Smooth muscle cell (in vitro differentiated cells): ENCODE measurements at regions not wholly inside any gene's neighbourhood (a gene's known extent, or its start where the extent isn't known, plus 50 kb on each side); places are given as distances from the start of the nearest gene placed in this dataset.

Experiments
- DNase-seq: peaks from one replicate; lab custom pipeline; 2025; ENCODE audit not compliant: unreplicated experiment; lab: John Stamatoyannopoulos, UW
- H2AFZ ChIP-seq: fragments of 200-600 bp; sonication (generic); 2 replicates; pipeline ENCODE4 v1.6.0; 2016; ENCODE audit warnings: antibody characterized with exemption, low read depth, mild to moderate bottlenecking
- H3F3A ChIP-seq: fragments of 200-600 bp; sonication (generic); 2 replicates; pipeline ENCODE4 v1.6.0; 2017; ENCODE audit warnings: antibody characterized with exemption, low read depth
- H3K27ac ChIP-seq: fragments of 200-600 bp; sonication (generic); 2 replicates; pipeline ENCODE4 v1.5.1; 2016; ENCODE audit warnings: low read depth, mild to moderate bottlenecking
- H3K27me3 ChIP-seq: fragments of 200-600 bp; sonication (generic); 2 replicates; pipeline ENCODE4 v1.6.1; 2016; ENCODE audit warnings: low read depth, mild to moderate bottlenecking
- H3K36me3 ChIP-seq: fragments of 200-600 bp; sonication (generic); 2 replicates; pipeline ENCODE4 v1.5.1; 2016; ENCODE audit warnings: low read depth
- H3K4me1 ChIP-seq: fragments of 200-600 bp; sonication (generic); 2 replicates; pipeline ENCODE4 v1.5.1; 2016; ENCODE audit warnings: low read depth
- H3K4me2 ChIP-seq: fragments of 200-600 bp; sonication (generic); 2 replicates; pipeline ENCODE4 v1.6.0; 2016; ENCODE audit warnings: mild to moderate bottlenecking
- H3K4me3 ChIP-seq: fragments of 200-600 bp; sonication (generic); 2 replicates; pipeline ENCODE4 v1.5.1; 2016; ENCODE audit warnings: mild to moderate bottlenecking
- H3K79me2 ChIP-seq: fragments of 200-600 bp; sonication (generic); 2 replicates; pipeline ENCODE4 v1.6.0; 2016; ENCODE audit warnings: low read depth, mild to moderate bottlenecking
- H3K9ac ChIP-seq: fragments of 200-600 bp; sonication (generic); 2 replicates; pipeline ENCODE4 v1.6.0; 2016; ENCODE audit warnings: low read depth
- H3K9me3 ChIP-seq: fragments of 200-600 bp; sonication (generic); replicated peaks from 2 replicates; pipeline ENCODE4 v1.5.1; 2016; ENCODE audit warnings: low read depth
- H4K20me1 ChIP-seq: fragments of 200-600 bp; sonication (generic); 2 replicates; pipeline ENCODE4 v1.6.0; 2016; ENCODE audit warnings: low read depth
- CTCF ChIP-seq: fragments of 200-600 bp; sonication (generic); IDR thresholded peaks from 2 replicates; pipeline ENCODE4 v1.5.1; 2017; ENCODE audit warnings: borderline replicate concordance, mild to moderate bottlenecking, antibody characterized with exemption; ENCODE audit not compliant: insufficient read depth, poor library complexity, severe bottlenecking
- WGBS: methylation state at CpG from one replicate; pipeline ENCODE4 v1.1.7; 2016; ENCODE audit warnings: low lambda C conversion rate; 5-methylcytosine and 5-hydroxymethylcytosine counted together

DNA sequence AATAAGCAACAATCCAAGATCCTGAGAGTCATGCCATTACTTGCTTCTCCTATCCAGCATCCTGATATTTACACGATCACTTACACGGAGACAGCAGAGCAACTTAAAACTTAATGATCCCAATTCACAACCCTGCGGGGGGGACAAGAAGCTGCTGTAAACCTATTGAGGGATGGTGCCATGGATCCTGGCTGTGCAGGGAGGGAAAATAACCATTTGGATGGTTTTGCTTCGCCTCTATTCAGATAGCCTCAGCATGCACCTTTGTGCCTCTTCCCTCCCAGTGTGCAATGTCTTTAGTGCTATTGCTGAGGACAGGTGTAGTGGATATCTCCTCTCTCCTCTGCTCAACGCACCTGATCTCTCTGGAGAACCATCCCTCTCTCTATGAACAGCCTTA is 89.7 kb upstream of the PPARGC1A start:
- no peaks in the 10 kb centered on the region for H4K20me1 ChIP-seq
- H3K27ac ChIP-seq: no peak overlapping the region
- no peak for TF ChIP-seq CTCF
- H3K9me3 ChIP-seq: no peaks in the 10 kb centered on the region
- H3K9ac ChIP-seq: no peak overlapping the region
- no peaks in the 10 kb centered on the region for H3F3A ChIP-seq
- WGBS: 71% methylated on average over 5 of the region's 5 CpGs
- no peak for DNase-seq
- no peak overlapping the region for H2AFZ ChIP-seq
- H3K4me1 ChIP-seq: peaks cover 12% of the 10 kb centered on the region
- no peaks in the 10 kb centered on the region for H3K36me3 ChIP-seq
- H3K79me2 ChIP-seq: no peaks in the 10 kb centered on the region
- H3K4me3 ChIP-seq: no peak overlapping the region
- no peak overlapping the region for H3K4me2 ChIP-seq
- no peaks in the 10 kb centered on the region for H3K27me3 ChIP-seq

DNA sequence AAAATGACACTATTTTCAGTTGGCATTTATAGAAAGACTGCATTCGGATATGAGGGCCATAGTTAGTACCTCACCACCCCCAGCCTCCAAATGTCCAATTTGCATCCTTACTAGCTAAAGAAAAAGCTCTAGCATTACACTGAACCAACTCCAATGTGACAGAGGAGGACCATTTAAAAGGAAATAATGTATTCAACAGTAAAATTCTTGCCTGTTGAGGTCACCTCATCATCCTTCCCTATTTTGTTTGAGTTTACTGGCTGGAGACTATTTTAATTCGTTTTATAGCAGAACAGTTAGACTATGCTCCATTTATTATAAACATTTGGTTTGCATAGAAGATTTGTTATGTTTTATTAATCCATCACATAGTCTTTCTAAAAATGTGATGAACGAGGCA is 88.2 kb upstream of the PPARGC1A start:
- Histone ChIP-seq H3K27me3 (no peaks in the 10 kb centered on the region), H2AFZ (no peak overlapping the region), H3K9ac (no peak overlapping the region), H3K4me2 (no peak overlapping the region), H3K27ac (no peak overlapping the region), H4K20me1 (no peaks in the 10 kb centered on the region), H3F3A (no peaks in the 10 kb centered on the region), H3K4me3 (no peak overlapping the region), H3K9me3 (no peaks in the 10 kb centered on the region), H3K4me1 (peaks cover 12% of the 10 kb centered on the region), H3K36me3 (no peaks in the 10 kb centered on the region), H3K79me2 (no peaks in the 10 kb centered on the region)
- DNase-seq: no peak
- WGBS: 70% methylated on average over 3 of the region's 3 CpGs
- no peak for TF ChIP-seq CTCF

DNA sequence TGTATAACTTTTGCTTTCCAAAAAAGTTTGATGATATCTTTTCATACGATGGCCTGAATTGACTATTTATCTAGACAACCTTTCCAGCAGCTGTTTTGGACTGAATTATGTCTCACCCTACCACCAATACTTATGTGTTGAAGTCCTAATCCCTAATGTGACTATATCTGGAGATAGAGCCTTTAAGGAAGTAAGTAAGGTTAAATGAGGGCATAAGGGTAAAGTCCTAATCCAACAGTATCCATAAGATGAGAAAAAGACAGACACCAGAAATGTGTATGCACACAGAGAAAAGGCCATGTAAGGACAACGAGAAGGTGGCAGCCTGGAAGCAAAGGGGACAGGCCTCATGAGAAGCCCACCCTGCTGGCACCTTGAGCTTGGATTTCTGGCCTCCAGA is 86.6 kb upstream of the PPARGC1A start:
- H3K79me2 ChIP-seq: no peaks in the 10 kb centered on the region
- DNase-seq: no peak
- H3K27ac ChIP-seq: no peak overlapping the region
- no peaks in the 10 kb centered on the region for H3F3A ChIP-seq
- H3K4me2 ChIP-seq: no peak overlapping the region
- no peak overlapping the region for H2AFZ ChIP-seq
- no peaks in the 10 kb centered on the region for H3K27me3 ChIP-seq
- H4K20me1 ChIP-seq: no peaks in the 10 kb centered on the region
- no peaks in the 10 kb centered on the region for H3K36me3 ChIP-seq
- H3K4me1 ChIP-seq: peaks cover 9% of the 10 kb centered on the region
- no peak overlapping the region for H3K9ac ChIP-seq
- H3K9me3 ChIP-seq: no peaks in the 10 kb centered on the region
- 84% methylated on average over 2 of the region's 2 CpGs for WGBS
- H3K4me3 ChIP-seq: no peak overlapping the region
- TF ChIP-seq CTCF: no peak

- no peaks in the 10 kb centered on the region for H3K36me3 ChIP-seq
- H3K4me2 ChIP-seq: no peak overlapping the region
- H3F3A ChIP-seq: no peaks in the 10 kb centered on the region
- H3K9me3 ChIP-seq: no peaks in the 10 kb centered on the region
- H3K27me3 ChIP-seq: no peaks in the 10 kb centered on the region
- no peak overlapping the region for H3K4me3 ChIP-seq
- WGBS: 93% methylated on average over 1 of the region's 1 CpG
- H3K4me1 ChIP-seq: no peaks in the 10 kb centered on the region
- TF ChIP-seq CTCF: no peak
- H3K9ac ChIP-seq: no peak overlapping the region
- no peaks in the 10 kb centered on the region for H3K79me2 ChIP-seq
- DNase-seq: no peak
- H2AFZ ChIP-seq: no peak overlapping the region
- no peaks in the 10 kb centered on the region for H4K20me1 ChIP-seq
- H3K27ac ChIP-seq: no peak overlapping the region
Measured at GRCh38 chr4:23973308-23973855, 83.5 kb upstream of the PPARGC1A start.
